ENCODE measurements at regions not wholly inside any gene's neighbourhood (a gene's known extent, or its start where the extent isn't known, plus 50 kb on each side); places are given as distances from the start of the nearest gene placed in this dataset.

DNA sequence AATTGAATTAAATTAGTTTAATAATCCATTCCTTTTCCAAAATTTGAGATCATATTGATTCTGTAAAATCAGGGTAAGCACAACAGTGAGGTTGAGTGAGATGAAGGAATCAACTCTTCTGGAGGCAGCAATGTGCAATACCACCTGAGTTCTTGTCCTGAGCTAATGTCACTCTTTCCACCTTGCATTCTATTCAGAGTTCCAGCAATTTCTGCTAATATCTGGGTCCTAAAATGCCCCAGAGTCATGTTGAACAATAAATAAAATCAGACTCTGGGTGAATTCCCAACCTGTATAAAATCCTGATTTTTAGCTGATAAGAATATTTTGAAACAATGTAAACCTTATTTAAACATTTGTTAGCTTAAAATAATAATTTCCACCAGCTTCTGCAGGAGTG, 590.8 kb upstream of the ADGRB3 start (continued):
- TF ChIP-seq, protein P1, sequence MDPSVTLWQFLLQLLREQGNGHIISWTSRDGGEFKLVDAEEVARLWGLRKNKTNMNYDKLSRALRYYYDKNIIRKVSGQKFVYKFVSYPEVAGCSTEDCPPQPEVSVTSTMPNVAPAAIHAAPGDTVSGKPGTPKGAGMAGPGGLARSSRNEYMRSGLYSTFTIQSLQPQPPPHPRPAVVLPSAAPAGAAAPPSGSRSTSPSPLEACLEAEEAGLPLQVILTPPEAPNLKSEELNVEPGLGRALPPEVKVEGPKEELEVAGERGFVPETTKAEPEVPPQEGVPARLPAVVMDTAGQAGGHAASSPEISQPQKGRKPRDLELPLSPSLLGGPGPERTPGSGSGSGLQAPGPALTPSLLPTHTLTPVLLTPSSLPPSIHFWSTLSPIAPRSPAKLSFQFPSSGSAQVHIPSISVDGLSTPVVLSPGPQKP (IDR thresholded peaks at IDR 0.05; ENCODE audit: low read depth, low read length) = no peak
- TF ChIP-seq RAD51 (IDR thresholded peaks at IDR 0.05) (no peak), RELB (IDR thresholded peaks at IDR 0.05; ENCODE audit: low read depth) (no peak), DPF2 (IDR thresholded peaks at IDR 0.05) (no peak)

- H4K20me1 ChIP-seq (ENCODE audit: control insufficient read depth, insufficient read depth) = no peaks in the 10 kb centered on the region
- ChIA-PET SMC1A (ENCODE audit: uncharacterized antibody, unreplicated experiment) (interaction anchor here (1.0 to 2.7 kb wide), 2 partner anchors 10 to 18 kb away, joined by 3 to 9 read pairs; no protein-coding TSS in a partner anchor), POLR2A (no interaction called here), CTCF (no interaction called here), RAD21 (ENCODE audit: unreplicated experiment) (no interaction called here)
- H3K79me2 ChIP-seq (ENCODE audit: control insufficient read depth, insufficient read depth, low read length) = no peaks in the 10 kb centered on the region
- H3K27ac ChIP-seq (ENCODE audit: control insufficient read depth, insufficient read depth) = no peak overlapping the region
- H3K9me3 ChIP-seq (replicated peaks; ENCODE audit: control insufficient read depth, insufficient read depth, low read length) = no peaks in the 10 kb centered on the region
- in situ Hi-C loops (cut with MboI) (no loop called here), intact Hi-C loops (cut with micrococcal nuclease; ENCODE audit: unreplicated experiment) (no loop called here)
- H2AFZ ChIP-seq (ENCODE audit: control insufficient read depth, low read depth, low read length) = no peak overlapping the region
- no peak overlapping the region for H3K9ac ChIP-seq (ENCODE audit: control insufficient read depth, insufficient read depth, low read length)
- ATAC-seq (no peak), FAIRE-seq (no peak), DNase-seq (ENCODE audit: low read depth, low spot score) (no peak)
- H3K36me3 ChIP-seq (ENCODE audit: control insufficient read depth in 2 of 2, insufficient read depth in 2 of 2, low read length in 1 of 2) = no peaks in the 10 kb centered on the region
- BruUV-seq (replicated peaks) = no TSS peak
- no peak overlapping the region for H3K4me2 ChIP-seq (ENCODE audit: control insufficient read depth, insufficient read depth)
- no peaks in the 10 kb centered on the region for H3K27me3 ChIP-seq (replicated peaks in 1 of 2; ENCODE audit: control insufficient read depth in 2 of 2, insufficient read depth in 2 of 2, low read length in 1 of 2)
- H3K4me3 ChIP-seq = no peak overlapping the region
- H3K4me1 ChIP-seq (ENCODE audit: control insufficient read depth, insufficient read depth, low read length) = no peaks in the 10 kb centered on the region
- TF ChIP-seq, protein P2, sequence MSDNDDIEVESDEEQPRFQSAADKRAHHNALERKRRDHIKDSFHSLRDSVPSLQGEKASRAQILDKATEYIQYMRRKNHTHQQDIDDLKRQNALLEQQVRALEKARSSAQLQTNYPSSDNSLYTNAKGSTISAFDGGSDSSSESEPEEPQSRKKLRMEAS (IDR thresholded peaks at IDR 0.05; ENCODE audit: low read depth, low read length) = no peak
- TF ChIP-seq MTA3 (IDR thresholded peaks at IDR 0.05; ENCODE audit: borderline replicate concordance, low read length) (no peak), SIX5 (IDR thresholded peaks at IDR 0.05; ENCODE audit: low read depth, low read length, severe bottlenecking) (no peak), NR2F1 (conservative IDR thresholded peaks at IDR 0.05) (no peak), CHD4 (IDR thresholded peaks at IDR 0.05) (no peak), BCL11A (IDR thresholded peaks at IDR 0.05; ENCODE audit: low read depth, low read length) (no peak)
- TF ChIP-seq, protein P3, sequence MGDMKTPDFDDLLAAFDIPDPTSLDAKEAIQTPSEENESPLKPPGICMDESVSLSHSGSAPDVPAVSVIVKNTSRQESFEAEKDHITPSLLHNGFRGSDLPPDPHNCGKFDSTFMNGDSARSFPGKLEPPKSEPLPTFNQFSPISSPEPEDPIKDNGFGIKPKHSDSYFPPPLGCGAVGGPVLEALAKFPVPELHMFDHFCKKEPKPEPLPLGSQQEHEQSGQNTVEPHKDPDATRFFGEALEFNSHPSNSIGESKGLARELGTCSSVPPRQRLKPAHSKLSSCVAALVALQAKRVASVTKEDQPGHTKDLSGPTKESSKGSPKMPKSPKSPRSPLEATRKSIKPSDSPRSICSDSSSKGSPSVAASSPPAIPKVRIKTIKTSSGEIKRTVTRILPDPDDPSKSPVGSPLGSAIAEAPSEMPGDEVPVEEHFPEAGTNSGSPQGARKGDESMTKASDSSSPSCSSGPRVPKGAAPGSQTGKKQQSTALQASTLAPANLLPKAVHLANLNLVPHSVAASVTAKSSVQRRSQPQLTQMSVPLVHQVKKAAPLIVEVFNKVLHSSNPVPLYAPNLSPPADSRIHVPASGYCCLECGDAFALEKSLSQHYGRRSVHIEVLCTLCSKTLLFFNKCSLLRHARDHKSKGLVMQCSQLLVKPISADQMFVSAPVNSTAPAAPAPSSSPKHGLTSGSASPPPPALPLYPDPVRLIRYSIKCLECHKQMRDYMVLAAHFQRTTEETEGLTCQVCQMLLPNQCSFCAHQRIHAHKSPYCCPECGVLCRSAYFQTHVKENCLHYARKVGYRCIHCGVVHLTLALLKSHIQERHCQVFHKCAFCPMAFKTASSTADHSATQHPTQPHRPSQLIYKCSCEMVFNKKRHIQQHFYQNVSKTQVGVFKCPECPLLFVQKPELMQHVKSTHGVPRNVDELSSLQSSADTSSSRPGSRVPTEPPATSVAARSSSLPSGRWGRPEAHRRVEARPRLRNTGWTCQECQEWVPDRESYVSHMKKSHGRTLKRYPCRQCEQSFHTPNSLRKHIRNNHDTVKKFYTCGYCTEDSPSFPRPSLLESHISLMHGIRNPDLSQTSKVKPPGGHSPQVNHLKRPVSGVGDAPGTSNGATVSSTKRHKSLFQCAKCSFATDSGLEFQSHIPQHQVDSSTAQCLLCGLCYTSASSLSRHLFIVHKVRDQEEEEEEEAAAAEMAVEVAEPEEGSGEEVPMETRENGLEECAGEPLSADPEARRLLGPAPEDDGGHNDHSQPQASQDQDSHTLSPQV (IDR thresholded peaks at IDR 0.05) = no peak
- TF ChIP-seq, protein P4, sequence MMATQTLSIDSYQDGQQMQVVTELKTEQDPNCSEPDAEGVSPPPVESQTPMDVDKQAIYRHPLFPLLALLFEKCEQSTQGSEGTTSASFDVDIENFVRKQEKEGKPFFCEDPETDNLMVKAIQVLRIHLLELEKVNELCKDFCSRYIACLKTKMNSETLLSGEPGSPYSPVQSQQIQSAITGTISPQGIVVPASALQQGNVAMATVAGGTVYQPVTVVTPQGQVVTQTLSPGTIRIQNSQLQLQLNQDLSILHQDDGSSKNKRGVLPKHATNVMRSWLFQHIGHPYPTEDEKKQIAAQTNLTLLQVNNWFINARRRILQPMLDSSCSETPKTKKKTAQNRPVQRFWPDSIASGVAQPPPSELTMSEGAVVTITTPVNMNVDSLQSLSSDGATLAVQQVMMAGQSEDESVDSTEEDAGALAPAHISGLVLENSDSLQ (IDR thresholded peaks at IDR 0.05) = no peak
- TF ChIP-seq, protein P5, sequence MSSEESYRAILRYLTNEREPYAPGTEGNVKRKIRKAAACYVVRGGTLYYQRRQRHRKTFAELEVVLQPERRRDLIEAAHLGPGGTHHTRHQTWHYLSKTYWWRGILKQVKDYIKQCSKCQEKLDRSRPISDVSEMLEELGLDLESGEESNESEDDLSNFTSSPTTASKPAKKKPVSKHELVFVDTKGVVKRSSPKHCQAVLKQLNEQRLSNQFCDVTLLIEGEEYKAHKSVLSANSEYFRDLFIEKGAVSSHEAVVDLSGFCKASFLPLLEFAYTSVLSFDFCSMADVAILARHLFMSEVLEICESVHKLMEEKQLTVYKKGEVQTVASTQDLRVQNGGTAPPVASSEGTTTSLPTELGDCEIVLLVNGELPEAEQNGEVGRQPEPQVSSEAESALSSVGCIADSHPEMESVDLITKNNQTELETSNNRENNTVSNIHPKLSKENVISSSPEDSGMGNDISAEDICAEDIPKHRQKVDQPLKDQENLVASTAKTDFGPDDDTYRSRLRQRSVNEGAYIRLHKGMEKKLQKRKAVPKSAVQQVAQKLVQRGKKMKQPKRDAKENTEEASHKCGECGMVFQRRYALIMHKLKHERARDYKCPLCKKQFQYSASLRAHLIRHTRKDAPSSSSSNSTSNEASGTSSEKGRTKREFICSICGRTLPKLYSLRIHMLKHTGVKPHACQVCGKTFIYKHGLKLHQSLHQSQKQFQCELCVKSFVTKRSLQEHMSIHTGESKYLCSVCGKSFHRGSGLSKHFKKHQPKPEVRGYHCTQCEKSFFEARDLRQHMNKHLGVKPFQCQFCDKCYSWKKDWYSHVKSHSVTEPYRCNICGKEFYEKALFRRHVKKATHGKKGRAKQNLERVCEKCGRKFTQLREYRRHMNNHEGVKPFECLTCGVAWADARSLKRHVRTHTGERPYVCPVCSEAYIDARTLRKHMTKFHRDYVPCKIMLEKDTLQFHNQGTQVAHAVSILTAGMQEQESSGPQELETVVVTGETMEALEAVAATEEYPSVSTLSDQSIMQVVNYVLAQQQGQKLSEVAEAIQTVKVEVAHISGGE (CRISPR knock-in tag; IDR thresholded peaks at IDR 0.05) = no peak
These were observed 592.0 kb upstream of the ADGRB3 start for GRCh38 chr6:68043122-68043398.
